Kidney epithelial cell (primary cell): ENCODE measurements at regions not wholly inside any gene's neighbourhood (a gene's known extent, or its start where the extent isn't known, plus 50 kb on each side); places are given as distances from the start of the nearest gene placed in this dataset.

Experiments used
- DNase-seq: peaks from one replicate; pipeline ENCODE4 v3.0.0-alpha.2; 2010; ENCODE audit warnings: low read depth
- H3K27me3 ChIP-seq: 2 replicates; pipeline ENCODE4 v1.6.0; 2011; ENCODE audit warnings: low read length; ENCODE audit not compliant: control insufficient read depth, insufficient read depth
- H3K36me3 ChIP-seq: 2 replicates; pipeline ENCODE4 v1.5.1; 2011; ENCODE audit warnings: low read length; ENCODE audit not compliant: control insufficient read depth, insufficient read depth
- H3K4me3 ChIP-seq: 2 replicates; pipeline ENCODE4 v1.5.1; 2011; ENCODE audit warnings: low read depth, mild to moderate bottlenecking, control low read depth, low read length
- CTCF ChIP-seq: IDR thresholded peaks from 2 replicates; pipeline ENCODE4 v1.5.1; 2011; ENCODE audit warnings: mild to moderate bottlenecking, moderate library complexity, low read length, control low read depth, inconsistent platforms; ENCODE audit not compliant: insufficient read depth, poor library complexity, severe bottlenecking

- no peak for DNase-seq
- H3K4me3 ChIP-seq: no peak overlapping the region
- H3K36me3 ChIP-seq: no peaks in the 10 kb centered on the region
- TF ChIP-seq CTCF: no peak
- no peaks in the 10 kb centered on the region for H3K27me3 ChIP-seq
These were observed 165.4 kb upstream of the CHD6 start for GRCh38 chr20:41783423-41784208.

- no peak for DNase-seq
- Histone ChIP-seq H3K36me3 (no peaks in the 10 kb centered on the region), H3K27me3 (no peaks in the 10 kb centered on the region), H3K4me3 (no peak overlapping the region)
- no peak for TF ChIP-seq CTCF
These were observed 164.7 kb upstream of the CHD6 start for GRCh38 chr20:41782730-41783406.

GRCh38 chr20:41782255-41782654, 164.1 kb upstream of the CHD6 start:
- H3K4me3 ChIP-seq: no peak overlapping the region
- no peak for DNase-seq
- no peaks in the 10 kb centered on the region for H3K36me3 ChIP-seq
- no peak for TF ChIP-seq CTCF
- H3K27me3 ChIP-seq: no peaks in the 10 kb centered on the region

GRCh38 chr20:41776421-41776820, 158.2 kb upstream of the CHD6 start:
- no peak for DNase-seq

GRCh38 chr20:41774291-41774690, 156.1 kb upstream of the CHD6 start:
- TF ChIP-seq CTCF: no peak

More at GRCh38 chr20:41776421-41776820, 158.2 kb upstream of the CHD6 start:
- Histone ChIP-seq H3K27me3 (no peaks in the 10 kb centered on the region), H3K4me3 (no peak overlapping the region), H3K36me3 (no peaks in the 10 kb centered on the region)
- no peak for TF ChIP-seq CTCF

GRCh38 chr20:41770965-41771364, 152.8 kb upstream of the CHD6 start:
- TF ChIP-seq CTCF: no peak
- Histone ChIP-seq H3K4me3 (no peak overlapping the region), H3K36me3 (no peaks in the 10 kb centered on the region), H3K27me3 (no peaks in the 10 kb centered on the region)
- no peak for DNase-seq

More at GRCh38 chr20:41774291-41774690, 156.1 kb upstream of the CHD6 start:
- Histone ChIP-seq H3K27me3 (no peaks in the 10 kb centered on the region), H3K36me3 (no peaks in the 10 kb centered on the region), H3K4me3 (no peak overlapping the region)
- no peak for DNase-seq
